DND-41 (cell line): ENCODE measurements at regions not wholly inside any gene's neighbourhood (a gene's known extent, or its start where the extent isn't known, plus 50 kb on each side); places are given as distances from the start of the nearest gene placed in this dataset.

Experiments
- EZH2 ChIP-seq: IDR thresholded peaks from 3 replicates; pipeline ENCODE4 v1.6.1; 2012; ENCODE audit warnings: borderline replicate concordance, low read depth, mild to moderate bottlenecking, moderate library complexity, low read length, inconsistent platforms; ENCODE audit not compliant: severe bottlenecking
- TF ChIP-seq, protein P1 (sequence below): IDR thresholded peaks from 2 replicates; pipeline ENCODE4 v1.5.1; 2012; ENCODE audit warnings: borderline replicate concordance, low read length, moderate library complexity, mild to moderate bottlenecking; ENCODE audit not compliant: poor library complexity, severe bottlenecking; ENCODE audit errors: extremely low read depth

DNA sequence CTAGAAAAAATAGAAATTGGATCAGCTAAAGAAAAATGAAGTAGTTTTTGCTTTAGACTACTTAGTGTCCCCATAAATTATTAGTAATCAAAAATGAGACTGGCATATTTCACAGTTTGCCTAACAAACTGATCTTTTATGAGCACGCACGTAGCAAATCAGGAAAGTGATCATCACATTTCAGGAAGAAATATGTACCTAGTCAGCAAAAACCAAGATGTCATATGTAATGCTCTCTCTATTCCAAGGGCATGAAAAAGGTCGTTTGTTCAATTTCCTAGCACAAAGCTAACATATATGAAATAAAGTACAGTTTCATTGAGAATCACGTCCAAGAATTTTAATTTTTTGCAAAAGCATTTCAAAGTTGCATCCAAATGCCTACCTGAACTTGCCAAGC lies 600.4 kb upstream of the CHAC2 start:
- TF ChIP-seq, protein P1, sequence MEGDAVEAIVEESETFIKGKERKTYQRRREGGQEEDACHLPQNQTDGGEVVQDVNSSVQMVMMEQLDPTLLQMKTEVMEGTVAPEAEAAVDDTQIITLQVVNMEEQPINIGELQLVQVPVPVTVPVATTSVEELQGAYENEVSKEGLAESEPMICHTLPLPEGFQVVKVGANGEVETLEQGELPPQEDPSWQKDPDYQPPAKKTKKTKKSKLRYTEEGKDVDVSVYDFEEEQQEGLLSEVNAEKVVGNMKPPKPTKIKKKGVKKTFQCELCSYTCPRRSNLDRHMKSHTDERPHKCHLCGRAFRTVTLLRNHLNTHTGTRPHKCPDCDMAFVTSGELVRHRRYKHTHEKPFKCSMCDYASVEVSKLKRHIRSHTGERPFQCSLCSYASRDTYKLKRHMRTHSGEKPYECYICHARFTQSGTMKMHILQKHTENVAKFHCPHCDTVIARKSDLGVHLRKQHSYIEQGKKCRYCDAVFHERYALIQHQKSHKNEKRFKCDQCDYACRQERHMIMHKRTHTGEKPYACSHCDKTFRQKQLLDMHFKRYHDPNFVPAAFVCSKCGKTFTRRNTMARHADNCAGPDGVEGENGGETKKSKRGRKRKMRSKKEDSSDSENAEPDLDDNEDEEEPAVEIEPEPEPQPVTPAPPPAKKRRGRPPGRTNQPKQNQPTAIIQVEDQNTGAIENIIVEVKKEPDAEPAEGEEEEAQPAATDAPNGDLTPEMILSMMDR: no peak
- no peak for TF ChIP-seq EZH2
